NCI-H1092 treated with DMSO at 0.1 percent for 48 hours (cell line): ENCODE measurements at regions not wholly inside any gene's neighbourhood (a gene's known extent, or its start where the extent isn't known, plus 50 kb on each side); places are given as distances from the start of the nearest gene placed in this dataset.
A peak's percentile ranks its signal among the peaks of the same experiment; 100 is the strongest.
"Not testable (repeated sequence)": the region's sequence is repeated elsewhere in the genome, so short reads cannot be mapped to it uniquely, and the experiment has no call there.

Experiments used
- DNase-seq: peaks from one replicate; lab custom pipeline; 2025; lab: John Stamatoyannopoulos, UW

DNA sequence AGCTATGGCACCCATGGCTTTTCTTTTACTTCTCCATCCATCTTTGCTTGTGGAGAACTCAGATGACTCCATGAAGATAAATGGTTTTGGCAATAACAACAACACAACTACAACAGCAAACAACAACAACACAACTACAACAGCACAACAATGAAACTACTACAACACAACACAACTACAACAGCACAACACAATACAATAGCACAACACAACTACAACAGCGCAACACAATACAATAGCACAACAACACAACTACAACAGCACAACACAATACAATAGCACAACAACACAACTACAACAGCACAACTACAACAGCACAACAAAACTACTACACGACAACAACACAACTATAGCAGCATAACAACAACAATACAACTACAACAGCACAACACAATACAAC lies 569.4 kb downstream of the TOX3 start:
- not testable (repeated sequence) for DNase-seq

DNA sequence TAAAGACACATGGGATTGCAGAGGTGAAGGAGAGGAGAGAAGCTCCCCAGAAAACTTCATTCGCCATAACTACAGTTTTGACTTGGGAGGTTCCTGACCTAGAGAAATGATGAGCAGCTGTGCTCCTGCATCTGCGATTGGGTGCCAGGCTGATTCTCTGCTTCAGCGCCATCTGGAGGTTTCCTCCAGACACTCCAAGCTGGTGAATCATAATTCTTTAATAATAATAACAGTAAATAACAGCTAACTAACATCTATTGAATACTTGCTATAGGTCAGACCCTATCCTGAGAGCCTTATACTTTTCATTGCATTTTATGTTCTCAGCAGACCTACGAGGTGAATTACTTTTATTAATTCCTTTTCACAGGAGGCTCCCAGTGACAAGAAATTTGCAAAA lies 575.8 kb downstream of the TOX3 start:
- DNase-seq = peak; percentile 50

DNA sequence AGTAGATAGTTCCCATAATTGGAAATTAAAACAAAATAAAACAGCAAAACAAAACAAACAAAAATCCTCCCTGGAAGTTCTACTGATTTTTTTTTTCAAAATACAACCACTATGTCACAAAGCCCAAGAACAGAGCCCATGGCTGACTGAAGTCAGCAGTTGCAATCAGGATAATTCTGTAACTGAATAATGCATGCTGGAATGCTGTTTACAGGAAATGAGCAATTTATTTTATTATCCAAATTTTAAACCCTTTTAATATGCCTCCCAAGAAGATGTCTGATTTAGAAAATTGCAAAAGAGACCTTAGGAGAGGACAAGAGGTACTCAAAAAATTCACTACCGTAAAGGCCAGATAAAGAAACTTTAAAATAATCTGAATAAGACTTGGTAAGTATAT lies 578.2 kb downstream of the TOX3 start:
- no peak for DNase-seq

DNA sequence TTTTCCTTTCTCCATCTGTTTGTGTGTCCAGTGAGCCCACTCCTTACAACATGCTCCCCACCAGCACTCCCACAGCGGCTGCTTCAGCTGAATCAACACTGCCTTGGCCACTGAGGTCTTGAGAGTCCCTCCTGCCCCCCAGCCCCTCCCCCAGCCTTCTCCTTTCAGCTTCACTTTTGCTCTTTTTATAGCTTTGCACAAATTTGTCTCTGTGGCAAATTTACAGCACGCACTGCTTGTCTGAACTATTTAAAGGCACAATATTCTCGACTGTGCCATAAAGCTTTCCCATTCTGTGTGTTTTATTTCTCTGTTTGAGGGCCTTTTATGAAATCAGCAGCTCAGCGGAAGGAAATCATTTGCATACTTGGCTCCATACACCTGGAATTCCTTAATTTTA lies 579.3 kb downstream of the TOX3 start:
- DNase-seq = no peak

DNA sequence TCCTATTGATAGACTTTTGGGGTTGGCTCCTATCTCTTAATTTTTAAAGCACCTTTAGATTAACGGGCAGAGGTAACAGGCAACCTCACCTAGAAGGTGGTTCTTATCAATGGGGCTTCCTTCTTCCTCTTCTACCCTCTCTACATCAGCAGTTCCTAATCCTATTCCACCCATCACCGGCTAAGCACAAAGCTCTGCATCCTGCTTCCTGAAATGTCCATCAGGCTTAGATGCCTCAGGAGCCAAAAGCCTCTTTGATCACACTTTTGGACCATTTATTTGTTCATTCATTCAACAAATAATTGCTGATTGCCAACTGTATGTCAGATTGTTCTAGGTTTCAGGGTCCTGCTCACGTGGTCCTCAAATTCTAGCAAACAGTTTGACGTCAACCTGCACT lies 586.0 kb downstream of the TOX3 start:
- DNase-seq = no peak

DNA sequence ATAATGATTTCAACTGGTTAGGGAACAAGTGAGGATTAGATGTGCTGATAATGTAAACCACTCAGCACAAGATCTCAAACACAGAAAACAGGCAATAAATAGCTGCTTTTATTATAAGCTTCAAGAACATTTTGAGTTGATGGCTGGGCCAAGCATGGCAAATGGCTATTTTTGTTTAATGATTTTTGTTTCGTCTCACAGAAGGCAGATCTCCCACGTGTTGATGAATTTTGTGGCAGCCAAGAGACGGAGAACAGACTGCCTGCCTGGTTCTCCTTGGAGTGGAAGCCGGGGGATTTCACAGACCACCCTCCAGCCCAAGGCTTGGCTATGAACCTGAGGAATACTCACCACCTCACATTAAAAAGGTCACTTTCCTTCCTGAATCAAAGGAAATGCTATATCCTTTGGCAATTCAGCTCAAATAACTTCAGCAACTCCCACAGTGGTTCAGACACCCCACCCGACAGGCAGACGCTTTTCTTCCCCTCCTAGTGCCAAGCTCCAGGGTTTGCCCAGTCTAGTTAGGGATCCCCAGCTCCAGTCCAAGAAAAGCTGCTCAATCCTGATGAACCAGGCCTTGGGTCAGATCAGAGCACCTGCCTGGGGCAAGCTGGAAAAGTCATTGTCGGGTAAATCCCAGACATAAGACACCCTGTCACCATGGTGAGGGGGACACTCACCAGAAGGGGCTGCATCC lies 593.5 kb downstream of the TOX3 start:
- DNase-seq = no peak

DNA sequence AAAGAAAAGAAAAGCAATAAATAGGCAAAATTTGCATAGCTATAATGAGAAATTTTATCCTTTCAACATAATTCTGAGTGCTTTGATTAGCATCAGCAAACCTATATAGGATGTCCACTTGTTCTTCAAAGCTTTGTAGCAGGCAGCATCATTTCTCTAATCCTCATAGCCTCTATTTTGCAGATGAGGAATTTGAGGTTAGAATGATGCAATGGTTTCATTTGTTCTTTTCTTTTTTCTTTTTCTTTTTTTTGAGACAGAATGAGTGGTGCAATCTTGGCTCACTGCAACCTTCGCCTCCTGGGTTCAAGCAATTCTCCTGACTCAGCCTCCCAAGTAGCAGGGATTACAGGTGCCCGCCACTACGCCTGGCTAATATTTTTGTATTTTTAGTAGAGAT lies 594.4 kb downstream of the TOX3 start:
- DNase-seq = no peak

DNA sequence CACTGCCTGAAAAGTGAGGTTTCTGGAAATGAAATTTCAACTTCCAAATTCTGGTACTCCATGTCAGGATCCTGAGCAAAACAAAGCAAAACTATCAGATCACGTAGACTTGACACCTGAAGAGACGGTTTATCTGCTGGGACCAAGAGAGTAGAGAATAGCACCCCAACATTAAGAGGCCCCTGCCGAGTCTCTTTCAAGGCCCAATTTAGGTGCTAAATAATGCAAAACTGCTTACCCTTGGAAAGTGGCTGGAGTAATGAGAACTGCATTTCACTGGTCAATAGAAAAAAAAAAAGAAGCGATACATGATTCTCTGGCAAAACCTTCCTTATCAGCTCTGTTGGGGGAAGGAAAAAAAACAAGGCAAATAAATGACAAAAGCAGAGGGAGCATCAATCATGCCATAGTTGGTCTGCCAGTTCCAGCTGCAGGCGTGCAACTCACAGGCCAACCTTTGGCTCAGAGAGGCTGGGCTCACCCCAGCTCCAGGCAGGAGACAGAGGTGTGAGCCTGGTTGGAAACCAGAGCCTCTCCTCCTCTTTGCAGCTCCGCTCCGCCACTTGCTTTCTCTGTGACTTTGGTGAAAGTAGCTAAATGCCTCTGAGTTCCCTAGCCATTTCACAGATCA lies 595.2 kb downstream of the TOX3 start:
- DNase-seq = no peak

DNA sequence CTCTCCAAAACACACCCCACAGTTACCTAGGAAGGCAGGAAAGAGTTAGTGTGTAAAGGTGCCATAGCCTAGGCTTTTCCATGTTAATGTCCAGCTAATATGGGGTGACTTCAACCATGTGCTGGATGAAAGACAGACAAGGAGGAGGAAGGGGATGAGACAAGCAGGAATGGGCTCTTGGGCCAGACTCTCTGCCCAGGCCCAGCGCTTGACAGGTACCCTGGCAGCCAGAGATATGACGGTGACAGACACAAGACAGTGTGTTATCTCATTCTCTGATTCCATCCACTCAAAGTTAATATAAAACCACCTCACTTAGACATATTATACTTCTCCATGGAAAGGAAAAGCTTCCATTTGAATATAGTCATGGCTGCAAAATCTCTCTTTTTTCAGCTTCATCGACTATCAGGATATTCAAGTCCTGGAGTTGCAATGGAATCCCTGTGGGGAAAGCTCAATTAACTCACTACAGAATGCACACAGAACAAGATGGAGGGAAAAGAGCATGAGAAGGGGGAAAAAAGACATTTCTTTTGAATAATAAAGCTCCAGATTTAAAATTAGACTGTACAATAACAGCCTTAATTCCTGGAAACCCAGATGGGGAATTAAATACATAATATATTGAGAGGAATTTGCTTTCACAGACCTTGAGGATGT lies 596.7 kb downstream of the TOX3 start:
- no peak for DNase-seq

DNA sequence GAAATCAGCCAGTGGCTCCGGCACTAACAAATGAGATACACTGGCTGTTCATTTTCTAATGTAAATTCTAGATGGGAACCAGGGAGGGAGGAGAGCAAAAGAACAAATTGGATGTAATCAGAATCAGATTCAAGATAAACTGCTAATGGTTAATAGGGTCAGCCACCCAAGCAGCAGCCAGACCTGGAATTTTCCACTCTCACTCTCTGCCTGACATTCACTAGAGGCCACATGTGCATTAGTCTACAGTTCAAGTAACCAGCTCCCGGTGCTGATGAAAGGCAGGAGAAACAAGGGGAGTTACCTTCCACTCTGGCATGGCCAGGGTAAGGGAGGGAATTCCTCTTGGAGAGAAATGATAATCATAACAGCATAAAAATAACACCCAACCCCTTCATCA lies 597.7 kb downstream of the TOX3 start:
- DNase-seq = no peak

DNA sequence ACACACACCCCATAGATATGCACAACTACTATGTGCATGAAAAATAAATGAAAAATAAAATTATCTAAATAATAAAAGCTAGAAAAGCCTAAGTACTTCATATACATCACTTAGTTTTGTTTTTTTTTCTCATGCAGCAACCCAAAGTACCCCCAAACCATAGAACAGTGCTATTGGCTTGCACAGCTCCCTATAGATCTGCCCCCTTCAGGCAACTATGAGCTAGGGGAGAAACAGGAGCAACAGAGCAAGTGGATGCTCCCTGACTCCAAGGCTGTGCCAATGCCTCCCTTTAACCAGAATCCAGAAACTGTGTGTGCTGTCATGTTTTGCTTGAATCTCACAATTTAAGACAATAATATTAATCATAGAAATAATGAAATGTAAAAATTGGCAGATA lies 605.5 kb downstream of the TOX3 start:
- no peak for DNase-seq

DNA sequence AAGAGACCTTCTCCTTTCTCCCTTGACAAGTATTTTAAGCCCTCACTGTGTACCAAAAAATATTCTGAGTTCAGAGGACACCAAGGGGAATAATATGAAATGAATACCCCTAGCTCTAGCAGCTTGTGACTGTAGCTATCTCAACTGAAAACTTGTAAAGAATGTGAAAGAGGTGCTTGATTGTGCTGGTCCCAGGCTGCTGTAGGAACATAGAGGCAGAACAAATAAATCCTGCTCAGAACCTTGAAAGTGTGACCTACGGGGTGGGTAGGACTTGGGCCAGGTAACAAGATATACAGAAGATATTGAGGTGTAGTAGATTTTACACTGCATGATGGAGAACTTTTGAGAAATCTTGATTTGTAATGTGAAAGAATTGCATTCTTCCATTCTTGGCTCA lies 606.8 kb downstream of the TOX3 start:
- no peak for DNase-seq

DNA sequence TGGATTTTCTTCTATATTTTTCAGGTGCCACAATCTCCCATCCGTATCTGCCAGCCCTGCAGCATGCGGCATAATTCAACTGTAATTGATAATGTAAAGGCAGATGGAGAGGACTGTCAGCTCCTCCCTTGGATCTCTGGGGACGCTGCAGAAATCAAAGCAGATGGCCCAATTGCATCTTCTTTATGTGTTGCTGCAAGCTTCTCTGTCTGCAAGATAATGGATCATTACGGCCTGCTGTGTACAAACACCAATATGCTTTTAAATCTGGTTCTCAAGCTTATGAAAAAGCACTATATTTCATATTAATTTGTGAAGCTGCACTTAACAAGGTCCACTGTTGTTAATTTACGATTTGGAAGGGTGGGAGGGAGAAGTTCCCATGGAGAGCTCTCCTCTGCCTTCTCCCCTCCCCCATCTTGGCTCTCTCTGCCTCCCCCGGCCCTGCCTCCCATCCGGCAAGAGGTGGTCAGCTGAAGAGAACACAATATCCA lies 607.5 kb downstream of the TOX3 start:
- DNase-seq = peak; percentile 73

DNA sequence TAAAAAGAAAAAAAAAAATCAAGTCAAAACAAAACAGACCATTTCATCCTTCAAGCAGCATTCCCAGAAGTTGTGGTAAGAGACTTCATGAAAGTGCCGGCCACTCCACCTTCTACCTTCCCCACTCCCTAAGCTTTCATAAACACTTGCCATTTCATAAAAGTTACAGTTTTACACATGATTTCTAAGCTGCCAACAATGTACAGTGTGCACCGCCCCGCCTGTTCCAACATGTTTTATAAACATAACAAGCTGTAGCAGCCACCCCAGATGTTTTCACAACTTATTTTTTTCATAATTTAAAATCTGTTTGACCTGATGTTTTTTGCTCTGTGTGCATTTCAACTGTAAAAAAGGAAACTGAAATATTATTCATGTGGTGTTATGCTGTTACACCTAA lies 608.1 kb downstream of the TOX3 start:
- no peak for DNase-seq

DNA sequence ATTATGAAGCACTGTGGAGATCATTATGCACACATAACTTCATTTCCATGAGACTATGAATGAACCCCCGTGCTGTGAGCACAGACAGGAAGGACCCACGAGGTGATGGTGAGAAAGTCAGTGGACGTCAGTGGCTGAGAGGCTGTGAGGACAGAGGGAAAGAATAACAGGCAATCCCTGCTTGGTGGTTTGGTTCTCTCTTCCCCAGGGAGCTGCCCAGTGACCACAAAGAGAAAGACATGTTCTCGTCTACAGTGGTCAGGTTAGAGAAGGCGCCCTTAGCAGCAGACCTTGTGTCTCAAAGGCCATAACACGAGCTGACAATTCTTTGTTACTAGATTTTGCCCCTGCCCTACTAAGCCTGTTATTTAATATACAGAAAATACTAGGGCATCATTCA lies 609.2 kb downstream of the TOX3 start:
- no peak for DNase-seq

DNA sequence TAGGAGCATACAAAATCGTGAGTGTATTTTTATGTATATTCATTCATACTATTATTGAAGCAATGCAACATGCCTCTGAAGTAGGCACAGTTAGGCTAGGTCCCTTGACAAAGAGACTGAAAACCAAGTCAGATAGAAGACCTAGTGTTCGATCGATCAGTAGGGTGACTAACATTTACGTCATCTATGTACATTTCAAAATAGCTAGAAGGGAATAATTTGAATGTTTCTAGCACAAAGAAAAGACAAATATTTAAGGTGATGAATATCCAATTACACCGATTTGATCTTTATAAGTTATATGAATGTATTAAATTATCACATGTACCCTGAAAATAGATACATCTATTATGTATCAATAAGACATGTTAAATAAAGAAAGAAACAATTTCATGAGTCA lies 610.1 kb downstream of the TOX3 start:
- DNase-seq = no peak

DNA sequence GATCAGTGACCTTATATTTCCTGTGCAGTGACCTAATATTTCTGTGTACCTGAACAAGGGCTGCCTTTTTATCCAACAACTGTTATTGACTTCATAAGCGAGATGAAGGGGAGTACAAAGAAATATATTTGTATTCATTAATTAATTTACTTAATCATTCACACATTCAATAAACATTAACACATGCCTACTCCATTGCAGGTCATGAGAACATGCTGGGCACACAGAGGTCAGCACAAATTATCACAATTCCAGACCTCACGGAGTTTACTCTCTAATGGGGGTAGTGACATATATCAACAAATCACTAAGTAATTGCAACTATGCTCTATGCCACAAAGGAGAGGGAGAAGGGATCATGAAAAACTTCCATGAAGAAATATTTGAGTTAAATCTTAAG lies 614.6 kb downstream of the TOX3 start:
- DNase-seq = no peak

DNA sequence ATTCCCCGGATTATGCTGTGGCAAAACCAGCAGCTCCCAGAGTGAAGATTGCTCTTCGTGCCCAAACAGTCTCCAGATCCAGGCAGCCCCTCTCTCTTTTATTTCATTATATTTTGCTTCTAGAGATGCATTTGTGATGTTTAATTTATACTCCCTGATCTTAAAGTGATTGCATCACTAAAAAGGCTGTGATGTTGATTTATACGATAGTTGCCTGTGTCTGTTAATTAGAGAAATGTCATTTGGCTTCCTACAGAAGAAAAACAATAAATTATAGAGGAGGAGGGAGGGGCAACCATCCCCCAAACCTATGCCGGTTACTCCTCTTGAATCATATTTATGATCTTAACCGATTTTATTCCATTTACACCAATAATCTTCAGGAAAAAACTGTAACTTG lies 615.3 kb downstream of the TOX3 start:
- DNase-seq = no peak

DNA sequence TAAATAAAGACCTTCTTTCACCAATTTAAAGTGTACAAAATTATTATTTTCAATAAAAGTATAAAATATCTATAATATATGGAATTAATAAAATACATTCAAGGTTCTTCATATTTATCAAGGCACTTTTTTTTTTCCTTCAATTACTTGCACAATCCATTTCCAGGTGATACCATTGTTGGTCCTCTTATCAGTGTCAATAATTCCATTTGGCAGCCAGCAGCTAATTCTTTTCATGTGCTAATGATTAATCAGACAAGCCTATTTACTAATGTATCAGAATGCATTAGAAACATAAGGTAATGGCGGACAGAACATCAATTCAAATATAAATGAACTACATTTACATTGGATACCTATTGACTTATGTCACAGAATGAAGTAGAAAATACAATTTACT lies 622.2 kb downstream of the TOX3 start:
- no peak for DNase-seq

DNA sequence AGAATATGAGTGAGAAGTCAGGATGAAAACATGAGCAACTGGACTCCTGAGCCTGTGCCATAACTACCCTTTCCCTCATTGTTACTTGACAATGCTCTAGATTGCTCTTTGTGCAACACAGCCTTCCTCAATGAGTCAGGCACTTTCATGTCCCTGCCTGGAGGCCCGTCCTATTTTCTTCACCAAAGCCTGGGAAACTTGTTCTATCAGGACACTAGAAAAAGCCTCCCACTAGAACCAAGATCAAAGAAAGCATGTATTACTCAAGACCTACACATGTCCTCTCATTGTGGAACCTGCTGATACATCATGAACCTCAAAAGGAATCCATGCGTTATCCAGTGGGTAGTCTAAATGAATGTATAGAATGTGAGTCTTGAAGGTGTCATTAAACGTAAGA lies 624.5 kb downstream of the TOX3 start:
- no peak for DNase-seq

DNA sequence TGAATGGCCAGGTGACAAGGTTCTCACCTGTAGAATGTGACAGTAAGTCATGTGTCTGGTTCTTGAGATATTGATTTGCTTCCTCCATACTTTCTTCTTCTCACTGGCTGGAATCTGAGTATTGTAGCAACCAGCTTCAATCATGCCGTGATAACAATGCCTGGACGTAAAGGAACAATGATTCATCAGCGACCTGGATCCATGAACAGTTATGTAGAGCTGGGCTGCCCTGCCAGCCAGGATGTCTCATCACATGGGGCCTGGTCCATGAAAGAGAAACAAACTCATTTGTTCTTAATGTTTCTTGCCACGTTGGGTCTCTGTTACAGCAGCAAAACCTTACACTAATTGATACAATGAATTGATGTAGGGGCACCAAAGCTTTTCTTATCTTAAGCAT lies 627.2 kb downstream of the TOX3 start:
- DNase-seq = no peak

DNA sequence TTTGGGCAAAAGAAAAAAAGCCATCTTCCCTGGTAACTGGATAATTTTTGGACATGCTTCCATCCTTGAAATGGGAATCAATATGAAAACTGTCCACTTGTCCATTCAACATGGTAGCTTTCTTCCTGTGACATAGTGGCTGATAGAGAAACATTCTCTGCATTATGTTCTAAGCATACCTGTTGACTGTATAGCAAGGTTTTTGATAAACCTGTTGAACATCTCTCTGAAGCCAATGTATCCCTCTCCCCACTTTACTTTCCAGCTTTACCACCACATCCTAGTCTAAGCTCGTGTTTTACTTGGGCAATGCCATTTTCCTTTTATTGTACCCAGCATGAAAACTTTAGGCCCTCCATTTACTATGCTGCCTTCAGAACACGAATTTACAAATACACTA lies 630.1 kb downstream of the TOX3 start:
- no peak for DNase-seq

DNA sequence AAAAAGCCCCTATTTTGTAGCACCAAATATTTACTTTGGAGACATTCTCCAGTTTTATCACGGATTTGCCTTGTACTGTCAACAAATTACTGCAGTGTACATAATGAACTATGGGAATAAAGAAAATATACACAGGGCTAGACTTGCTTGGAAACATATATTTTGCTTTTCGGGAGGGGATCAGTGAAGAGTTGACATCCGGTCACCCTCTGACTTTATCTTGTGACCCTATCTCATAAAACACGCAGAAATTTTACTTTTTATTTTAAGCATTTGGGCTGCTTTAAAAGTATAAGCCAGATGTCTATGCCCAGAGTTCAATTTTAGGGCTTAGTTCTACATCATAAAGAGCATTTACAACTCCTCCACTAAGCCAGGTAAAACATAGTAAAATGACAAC lies 630.7 kb downstream of the TOX3 start:
- no peak for DNase-seq

DNA sequence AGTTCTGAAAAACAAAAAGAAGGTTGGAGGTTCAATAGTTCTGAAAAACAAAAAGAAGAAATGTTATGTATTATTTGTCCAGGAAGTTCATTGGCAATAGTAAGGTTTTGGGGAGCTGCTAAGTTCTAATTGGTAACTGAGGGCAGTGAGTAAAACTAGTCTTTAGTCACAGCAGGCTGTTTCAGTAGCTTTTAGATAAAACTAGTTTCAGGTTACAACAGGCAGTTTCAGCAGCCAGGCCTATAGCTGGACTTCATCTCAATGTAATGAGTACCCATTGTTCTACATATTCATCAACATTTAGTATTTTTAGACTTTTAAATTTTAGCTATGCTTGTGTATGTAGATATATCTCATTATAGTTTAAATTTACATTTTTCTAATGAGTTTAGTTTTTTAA lies 639.3 kb downstream of the TOX3 start:
- no peak for DNase-seq
